COLO668 (cell line): ENCODE measurements at regions not wholly inside any gene's neighbourhood (a gene's known extent, or its start where the extent isn't known, plus 50 kb on each side); places are given as distances from the start of the nearest gene placed in this dataset.

ENCODE experiments used
- DNase-seq: peaks from one replicate; lab custom pipeline; 2025; ENCODE audit not compliant: unreplicated experiment; lab: John Stamatoyannopoulos, UW

- no peak for DNase-seq
Measured at GRCh38 chr15:96414875-96415274, 84.4 kb downstream of the NR2F2 start.

- no peak for DNase-seq
Measured at GRCh38 chr15:96415513-96416217, 85.2 kb downstream of the NR2F2 start.

- DNase-seq, result no peak
Measured at GRCh38 chr15:96416218-96416933, 85.9 kb downstream of the NR2F2 start.

GRCh38 chr15:96416934-96417759 lies 86.6 kb downstream of the NR2F2 start:
- no peak for DNase-seq

GRCh38 chr15:96417760-96418130 lies 87.2 kb downstream of the NR2F2 start:
- DNase-seq, result no peak

- DNase-seq, result no peak
Measured at GRCh38 chr15:96418146-96418545, 87.6 kb downstream of the NR2F2 start.

GRCh38 chr15:96421178-96421601 lies 90.7 kb downstream of the NR2F2 start:
- no peak for DNase-seq

GRCh38 chr15:96422125-96422524 lies 91.6 kb downstream of the NR2F2 start:
- DNase-seq, result no peak

GRCh38 chr15:96424674-96425073 lies 94.2 kb downstream of the NR2F2 start:
- no peak for DNase-seq

GRCh38 chr15:96428742-96429141 lies 98.2 kb downstream of the NR2F2 start:
- DNase-seq, result no peak

GRCh38 chr15:96431786-96432185 lies 101.3 kb downstream of the NR2F2 start:
- no peak for DNase-seq

GRCh38 chr15:96435022-96435421 lies 104.5 kb downstream of the NR2F2 start:
- no peak for DNase-seq

GRCh38 chr15:96435841-96436240 lies 105.3 kb downstream of the NR2F2 start:
- DNase-seq, result no peak

GRCh38 chr15:96440978-96441377 lies 110.5 kb downstream of the NR2F2 start:
- DNase-seq, result no peak

GRCh38 chr15:96442076-96442475 lies 111.6 kb downstream of the NR2F2 start:
- no peak for DNase-seq

GRCh38 chr15:96444865-96445264 lies 114.4 kb downstream of the NR2F2 start:
- DNase-seq, result no peak

GRCh38 chr15:96448923-96449322 lies 118.4 kb downstream of the NR2F2 start:
- no peak for DNase-seq

GRCh38 chr15:96457841-96458240 lies 127.3 kb downstream of the NR2F2 start:
- DNase-seq, result no peak

- DNase-seq, result no peak
Measured at GRCh38 chr15:96460106-96460505, 129.6 kb downstream of the NR2F2 start.

- no peak for DNase-seq
Measured at GRCh38 chr15:96462768-96463750, 132.6 kb downstream of the NR2F2 start.
